H9 (cell line): ENCODE measurements at regions not wholly inside any gene's neighbourhood (a gene's known extent, or its start where the extent isn't known, plus 50 kb on each side); places are given as distances from the start of the nearest gene placed in this dataset.
"Not testable (repeated sequence)": the region's sequence is repeated elsewhere in the genome, so short reads cannot be mapped to it uniquely, and the experiment has no call there.

Source experiments
- DNase-seq: peaks from one replicate; pipeline ENCODE4 v3.0.0-alpha.2; 2017
- H2AFZ ChIP-seq: one replicate; pipeline ENCODE4 v1.6.1; 2013; ENCODE audit warnings: mild to moderate bottlenecking, low read length, control low read depth, moderate library complexity
- H2AK5ac ChIP-seq: 2 replicates; pipeline ENCODE4 v1.6.1; 2013; ENCODE audit warnings: low read length, control low read depth, mixed read lengths; ENCODE audit not compliant: insufficient read length
- H2BK120ac ChIP-seq: one replicate; pipeline ENCODE4 v1.6.1; 2013; ENCODE audit warnings: low read depth, mild to moderate bottlenecking, low read length, control low read depth, inconsistent platforms; ENCODE audit not compliant: poor library complexity, severe bottlenecking
- H2BK12ac ChIP-seq: 2 replicates; pipeline ENCODE4 v1.6.1; 2013; ENCODE audit warnings: low read length, control low read depth, mixed read lengths, low read depth; ENCODE audit not compliant: insufficient read length
- H2BK15ac ChIP-seq: 2 replicates; pipeline ENCODE4 v1.6.1; 2013; ENCODE audit warnings: low read depth, low read length, control low read depth
- H2BK20ac ChIP-seq: one replicate; pipeline ENCODE4 v1.6.1; 2013; ENCODE audit warnings: low read depth, mild to moderate bottlenecking, low read length, control low read depth, inconsistent platforms; ENCODE audit not compliant: poor library complexity, severe bottlenecking
- H2BK5ac ChIP-seq: 2 replicates; pipeline ENCODE4 v1.6.1; 2013; ENCODE audit warnings: low read length, control low read depth, mixed read lengths; ENCODE audit not compliant: insufficient read length
- H3K14ac ChIP-seq: 2 replicates; pipeline ENCODE4 v1.6.1; 2013; ENCODE audit warnings: low read length, control low read depth; ENCODE audit not compliant: insufficient read depth
- H3K18ac ChIP-seq: 2 replicates; pipeline ENCODE4 v1.6.1; 2013; ENCODE audit warnings: low read depth, mild to moderate bottlenecking, mixed read lengths, low read length, control low read depth; ENCODE audit not compliant: insufficient read length
- H3K23ac ChIP-seq: 2 replicates; pipeline ENCODE4 v1.6.1; 2013; ENCODE audit warnings: low read length, control low read depth, mixed read lengths, low read depth; ENCODE audit not compliant: insufficient read length
- H3K23me2 ChIP-seq: 2 replicates; pipeline ENCODE4 v1.6.1; 2013; ENCODE audit warnings: low read depth, mild to moderate bottlenecking, mixed read lengths, low read length, control low read depth; ENCODE audit not compliant: insufficient read length, poor library complexity, severe bottlenecking
- H3K27ac ChIP-seq: 2 replicates; pipeline ENCODE4 v1.5.1; 2013; ENCODE audit warnings: low read length, control low read depth, mixed read lengths, low read depth; ENCODE audit not compliant: insufficient read length
- H3K27me3 ChIP-seq: 2 replicates; pipeline ENCODE4 v1.6.1; 2013; ENCODE audit warnings: low read length, control low read depth, inconsistent platforms; ENCODE audit not compliant: insufficient read depth
- H3K4ac ChIP-seq: 2 replicates; pipeline ENCODE4 v1.6.1; 2013; ENCODE audit warnings: low read depth, mild to moderate bottlenecking, control low read depth, inconsistent platforms, low read length, moderate library complexity
- H3K4me1 ChIP-seq: 2 replicates; pipeline ENCODE4 v1.6.1; 2013; ENCODE audit warnings: low read length, control low read depth, inconsistent platforms; ENCODE audit not compliant: insufficient read depth
- H3K4me2 ChIP-seq: 2 replicates; pipeline ENCODE4 v1.6.1; 2013; ENCODE audit warnings: low read length, control low read depth, mixed read lengths; ENCODE audit not compliant: insufficient read length, insufficient read depth
- H3K56ac ChIP-seq: 2 replicates; pipeline ENCODE4 v1.6.1; 2013; ENCODE audit warnings: low read depth, mild to moderate bottlenecking, mixed read lengths, low read length, control low read depth; ENCODE audit not compliant: insufficient read length
- H3K79me1 ChIP-seq: 2 replicates; pipeline ENCODE4 v1.6.1; 2013; ENCODE audit warnings: low read depth, mild to moderate bottlenecking, moderate library complexity, low read length, control low read depth, inconsistent platforms; ENCODE audit not compliant: insufficient read depth, poor library complexity, severe bottlenecking
- H3K79me2 ChIP-seq: 2 replicates; pipeline ENCODE4 v1.6.1; 2013; ENCODE audit warnings: low read length, control low read depth, inconsistent platforms; ENCODE audit not compliant: insufficient read depth
- H3K9ac ChIP-seq: 2 replicates; pipeline ENCODE4 v1.6.1; 2013; ENCODE audit warnings: low read length, control low read depth, mixed read lengths; ENCODE audit not compliant: insufficient read length; ENCODE audit errors: extremely low read depth
- H3K9me3 ChIP-seq: one replicate; pipeline ENCODE4 v1.6.1; 2013; ENCODE audit warnings: low read depth, low read length, inconsistent platforms; ENCODE audit not compliant: control insufficient read depth
- H3T11ph ChIP-seq: one replicate; pipeline ENCODE4 v1.6.1; 2013; ENCODE audit warnings: mild to moderate bottlenecking, low read length, control low read depth, inconsistent platforms
- H4K20me1 ChIP-seq: one replicate; pipeline ENCODE4 v1.6.1; 2013; ENCODE audit not compliant: control insufficient read depth, insufficient read length, insufficient read depth
- H4K5ac ChIP-seq: 2 replicates; pipeline ENCODE4 v1.6.1; 2013; ENCODE audit warnings: low read depth, mild to moderate bottlenecking, mixed read lengths, low read length, control low read depth; ENCODE audit not compliant: insufficient read length
- H4K8ac ChIP-seq: replicated peaks from 2 replicates; pipeline ENCODE4 v1.6.1; 2013; ENCODE audit warnings: low read length, control low read depth, mixed read lengths, low read depth; ENCODE audit not compliant: insufficient read length
- H4K91ac ChIP-seq: 2 replicates; pipeline ENCODE4 v1.6.1; 2013; ENCODE audit warnings: low read depth, mild to moderate bottlenecking, moderate library complexity, mixed read lengths, low read length, control low read depth; ENCODE audit not compliant: insufficient read length
- H3K27ac Mint-ChIP-seq, 3 experiments: 2 replicates in 2 of 3; 3 replicates in 1 of 3; pipeline ENCODE4 v1.8.0; 2020 to 2021; ENCODE audit warnings: mixed read lengths in 3 of 3, mild to moderate bottlenecking in 1 of 3, moderate library complexity in 1 of 3
- H3K27me3 Mint-ChIP-seq: 2 replicates; pipeline ENCODE4 v1.8.0; 2021; ENCODE audit warnings: low read depth, mild to moderate bottlenecking, moderate library complexity, mixed read lengths
- H3K36me3 Mint-ChIP-seq, 3 experiments: 2 replicates in 2 of 3; 3 replicates in 1 of 3; pipeline ENCODE4 v1.8.0; 2020 to 2021; ENCODE audit warnings: low read depth in 3 of 3, mixed read lengths in 3 of 3; ENCODE audit not compliant: insufficient read depth in 1 of 3
- H3K4me1 Mint-ChIP-seq, 2 experiments: 2 replicates each; pipeline ENCODE4 v1.8.0; 2020; ENCODE audit warnings: mixed read lengths in 2 of 2
- H3K4me3 Mint-ChIP-seq, 2 experiments: 2 replicates in 1 of 2; 3 replicates in 1 of 2; pipeline ENCODE4 v1.8.0; 2020 to 2021; ENCODE audit warnings: mild to moderate bottlenecking in 2 of 2, mixed read lengths in 2 of 2, moderate library complexity in 1 of 2
- H3K9me3 Mint-ChIP-seq, 2 experiments: 2 replicates in 1 of 2; 3 replicates in 1 of 2; pipeline ENCODE4 v1.8.0; 2020; ENCODE audit warnings: mild to moderate bottlenecking in 2 of 2, mixed read lengths in 2 of 2, moderate library complexity in 1 of 2
- WGBS: extraction: QIAGEN DNeasy Blood & Tissue Kit; methylation state at CpG from one replicate; pipeline ENCODE4 v1.1.7; 2013; ENCODE audit warnings: missing lambda C conversion rate, low lambda C conversion rate, mixed read lengths; ENCODE audit not compliant: insufficient read length; ENCODE audit errors: extremely low coverage; 5-methylcytosine and 5-hydroxymethylcytosine counted together
- TF ChIP-seq, protein P1 (sequence below): fragments of 200-600 bp; sonication (generic); conservative IDR thresholded peaks from 3 replicates; pipeline ENCODE4 v1.8.0; 2021; ENCODE audit warnings: antibody characterized with exemption, mild to moderate bottlenecking

DNA sequence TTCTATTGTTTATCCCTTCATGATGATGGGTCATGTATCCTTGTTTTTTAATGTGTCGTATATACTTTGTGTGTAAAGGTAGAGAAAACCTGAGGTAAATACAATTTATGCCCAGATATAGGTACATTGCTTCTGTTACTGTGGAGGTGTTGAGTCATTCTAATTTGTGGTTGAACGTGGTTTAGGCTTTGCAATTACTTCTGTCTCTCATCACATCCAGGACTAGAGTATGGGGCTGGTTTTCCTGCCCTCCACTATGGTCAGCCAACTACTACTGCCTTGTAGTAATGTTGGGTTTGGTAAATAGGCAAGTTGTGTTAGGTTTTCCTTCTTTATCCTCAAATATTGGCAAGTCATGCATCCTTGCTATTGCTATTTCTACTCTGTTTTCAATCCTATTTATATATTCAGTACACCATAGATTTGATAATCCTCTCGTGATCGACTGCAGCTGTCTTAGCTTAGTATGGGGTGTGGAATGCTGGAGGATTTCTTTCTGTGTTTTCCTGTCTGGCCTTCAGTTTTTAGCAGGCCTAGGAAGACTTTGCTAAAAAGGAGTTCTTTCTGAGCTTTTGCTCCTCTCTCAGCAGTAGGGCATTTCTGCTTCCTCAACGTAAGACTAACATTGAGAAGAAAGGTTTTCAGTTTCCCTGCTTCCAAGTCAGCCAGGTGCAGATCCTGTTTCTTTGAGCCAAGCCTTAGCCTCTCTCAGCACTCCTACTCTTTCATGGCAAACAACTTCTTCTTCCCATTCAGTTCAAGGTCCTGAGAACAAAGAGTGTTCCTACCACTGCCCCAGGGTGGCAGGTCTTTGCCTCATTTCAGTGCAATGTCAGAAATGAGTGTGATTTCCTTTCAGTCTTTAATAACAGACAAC is 844.4 kb upstream of the CDH18 start:
- H3K18ac ChIP-seq: no peak overlapping the region
- no peak overlapping the region for H2AK5ac ChIP-seq
- H3K27me3 ChIP-seq: no peaks in the 10 kb centered on the region
- no peak overlapping the region for H2BK15ac ChIP-seq
- H3K23ac ChIP-seq: no peak overlapping the region
- H2BK5ac ChIP-seq: no peak overlapping the region
- Mint-ChIP-seq H3K27me3 (no peaks in the 10 kb centered on the region), H3K4me3 (no peak overlapping the region), H3K27ac (peak overlapping the region in 1 of 3 experiments; percentile 34; a peak in 2 of 7 replicates), H3K9me3 (peaks cover 0 to 3% of the 10 kb centered on the region in 2 experiments; a peak in 1 of 5 replicates), H3K36me3 (no peaks in the 10 kb centered on the region), H3K4me1 (no peaks in the 10 kb centered on the region)
- no peak overlapping the region for H4K5ac ChIP-seq
- H3K4me2 ChIP-seq: no peak overlapping the region
- H3K23me2 ChIP-seq: no peaks in the 10 kb centered on the region
- no peak overlapping the region for H3T11ph ChIP-seq
- H4K8ac ChIP-seq: no peak overlapping the region
- H3K79me1 ChIP-seq: no peaks in the 10 kb centered on the region
- no peak overlapping the region for H3K9ac ChIP-seq
- TF ChIP-seq, protein P1, sequence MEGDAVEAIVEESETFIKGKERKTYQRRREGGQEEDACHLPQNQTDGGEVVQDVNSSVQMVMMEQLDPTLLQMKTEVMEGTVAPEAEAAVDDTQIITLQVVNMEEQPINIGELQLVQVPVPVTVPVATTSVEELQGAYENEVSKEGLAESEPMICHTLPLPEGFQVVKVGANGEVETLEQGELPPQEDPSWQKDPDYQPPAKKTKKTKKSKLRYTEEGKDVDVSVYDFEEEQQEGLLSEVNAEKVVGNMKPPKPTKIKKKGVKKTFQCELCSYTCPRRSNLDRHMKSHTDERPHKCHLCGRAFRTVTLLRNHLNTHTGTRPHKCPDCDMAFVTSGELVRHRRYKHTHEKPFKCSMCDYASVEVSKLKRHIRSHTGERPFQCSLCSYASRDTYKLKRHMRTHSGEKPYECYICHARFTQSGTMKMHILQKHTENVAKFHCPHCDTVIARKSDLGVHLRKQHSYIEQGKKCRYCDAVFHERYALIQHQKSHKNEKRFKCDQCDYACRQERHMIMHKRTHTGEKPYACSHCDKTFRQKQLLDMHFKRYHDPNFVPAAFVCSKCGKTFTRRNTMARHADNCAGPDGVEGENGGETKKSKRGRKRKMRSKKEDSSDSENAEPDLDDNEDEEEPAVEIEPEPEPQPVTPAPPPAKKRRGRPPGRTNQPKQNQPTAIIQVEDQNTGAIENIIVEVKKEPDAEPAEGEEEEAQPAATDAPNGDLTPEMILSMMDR: no peak
- H4K20me1 ChIP-seq: no peaks in the 10 kb centered on the region
- H2BK12ac ChIP-seq: no peak overlapping the region
- no peak overlapping the region for H4K91ac ChIP-seq
- peak overlapping the region; percentile 33 for H2AFZ ChIP-seq
- no peak overlapping the region for H3K4ac ChIP-seq
- no peaks in the 10 kb centered on the region for H3K9me3 ChIP-seq
- H3K14ac ChIP-seq: no peak overlapping the region
- no peaks in the 10 kb centered on the region for H3K79me2 ChIP-seq
- H3K27ac ChIP-seq: no peak overlapping the region
- H3K4me1 ChIP-seq: no peaks in the 10 kb centered on the region
- H3K56ac ChIP-seq: no peak overlapping the region
- no peak for DNase-seq
- no peak overlapping the region for H2BK20ac ChIP-seq
- H2BK120ac ChIP-seq: no peak overlapping the region
- no CpG with 5 or more reads among the region's 5 CpGs for WGBS

GRCh38 chr5:20825951-20826350 is 838.0 kb upstream of the CDH18 start:
- H2AK5ac ChIP-seq, H3K4ac ChIP-seq, H4K5ac ChIP-seq, H2AFZ ChIP-seq, H3K27me3 Mint-ChIP-seq, H3K23ac ChIP-seq, H2BK12ac ChIP-seq, H3K4me1 ChIP-seq, H4K8ac ChIP-seq, H3K56ac ChIP-seq, H3K9me3 Mint-ChIP-seq, H4K91ac ChIP-seq, H3K9me3 ChIP-seq, H3K18ac ChIP-seq, H2BK15ac ChIP-seq, H4K20me1 ChIP-seq, H2BK20ac ChIP-seq, H3T11ph ChIP-seq, DNase-seq, H2BK120ac ChIP-seq, H3K9ac ChIP-seq, H3K4me3 Mint-ChIP-seq, H3K79me1 ChIP-seq, H3K27ac Mint-ChIP-seq, H2BK5ac ChIP-seq, H3K79me2 ChIP-seq, H3K4me1 Mint-ChIP-seq, H3K27ac ChIP-seq, H3K4me2 ChIP-seq, H3K23me2 ChIP-seq, H3K14ac ChIP-seq, H3K27me3 ChIP-seq, H3K36me3 Mint-ChIP-seq: not testable (repeated sequence)
- no CpG with 5 or more reads among the region's 1 CpG for WGBS
